22Rv1 (cell line): ENCODE measurements at regions not wholly inside any gene's neighbourhood (a gene's known extent, or its start where the extent isn't known, plus 50 kb on each side); places are given as distances from the start of the nearest gene placed in this dataset.
"Not testable (repeated sequence)": the region's sequence is repeated elsewhere in the genome, so short reads cannot be mapped to it uniquely, and the experiment has no call there.

Experiments used
- H3K27ac ChIP-seq: fragments of 450-650 bp; 2 replicates; pipeline ENCODE4 v1.5.1; 2017
- ZFX ChIP-seq: fragments of 450-650 bp; IDR thresholded peaks from 2 replicates; pipeline ENCODE4 v1.6.1; 2017; ENCODE audit warnings: antibody characterized with exemption, borderline replicate concordance
- TF ChIP-seq, protein P1 (sequence below): fragments of 450-650 bp; IDR thresholded peaks from 2 replicates; pipeline ENCODE4 v1.5.1; 2017; ENCODE audit warnings: mild to moderate bottlenecking

GRCh38 chr17:27206447-27206846 lies 87.5 kb upstream of the WSB1 start:
- no peak for TF ChIP-seq ZFX
- TF ChIP-seq, protein P1, sequence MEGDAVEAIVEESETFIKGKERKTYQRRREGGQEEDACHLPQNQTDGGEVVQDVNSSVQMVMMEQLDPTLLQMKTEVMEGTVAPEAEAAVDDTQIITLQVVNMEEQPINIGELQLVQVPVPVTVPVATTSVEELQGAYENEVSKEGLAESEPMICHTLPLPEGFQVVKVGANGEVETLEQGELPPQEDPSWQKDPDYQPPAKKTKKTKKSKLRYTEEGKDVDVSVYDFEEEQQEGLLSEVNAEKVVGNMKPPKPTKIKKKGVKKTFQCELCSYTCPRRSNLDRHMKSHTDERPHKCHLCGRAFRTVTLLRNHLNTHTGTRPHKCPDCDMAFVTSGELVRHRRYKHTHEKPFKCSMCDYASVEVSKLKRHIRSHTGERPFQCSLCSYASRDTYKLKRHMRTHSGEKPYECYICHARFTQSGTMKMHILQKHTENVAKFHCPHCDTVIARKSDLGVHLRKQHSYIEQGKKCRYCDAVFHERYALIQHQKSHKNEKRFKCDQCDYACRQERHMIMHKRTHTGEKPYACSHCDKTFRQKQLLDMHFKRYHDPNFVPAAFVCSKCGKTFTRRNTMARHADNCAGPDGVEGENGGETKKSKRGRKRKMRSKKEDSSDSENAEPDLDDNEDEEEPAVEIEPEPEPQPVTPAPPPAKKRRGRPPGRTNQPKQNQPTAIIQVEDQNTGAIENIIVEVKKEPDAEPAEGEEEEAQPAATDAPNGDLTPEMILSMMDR: peak; percentile 46
- H3K27ac ChIP-seq: no peak overlapping the region

DNA sequence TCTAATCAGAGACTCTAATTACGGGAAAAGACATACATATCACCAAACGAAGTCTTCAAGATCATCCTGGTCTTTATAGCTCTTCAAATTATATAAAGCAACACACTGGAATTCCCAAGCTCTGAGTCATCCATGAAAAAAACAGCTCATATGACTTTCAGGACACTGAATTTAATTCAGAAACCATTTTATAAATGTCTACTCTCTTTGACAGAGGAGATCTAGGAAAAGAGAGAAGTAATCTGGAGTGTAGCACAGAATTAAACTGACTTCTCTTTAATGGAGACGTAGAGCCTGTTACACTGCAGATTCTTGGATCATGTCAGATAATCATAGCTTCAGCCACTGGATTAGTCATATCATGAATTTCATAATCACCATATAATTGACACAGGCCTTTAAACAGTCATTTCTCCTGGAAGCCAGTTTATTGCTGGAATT lies 86.8 kb upstream of the WSB1 start:
- TF ChIP-seq, protein P1: no peak
- TF ChIP-seq ZFX: no peak
- no peak overlapping the region for H3K27ac ChIP-seq

DNA sequence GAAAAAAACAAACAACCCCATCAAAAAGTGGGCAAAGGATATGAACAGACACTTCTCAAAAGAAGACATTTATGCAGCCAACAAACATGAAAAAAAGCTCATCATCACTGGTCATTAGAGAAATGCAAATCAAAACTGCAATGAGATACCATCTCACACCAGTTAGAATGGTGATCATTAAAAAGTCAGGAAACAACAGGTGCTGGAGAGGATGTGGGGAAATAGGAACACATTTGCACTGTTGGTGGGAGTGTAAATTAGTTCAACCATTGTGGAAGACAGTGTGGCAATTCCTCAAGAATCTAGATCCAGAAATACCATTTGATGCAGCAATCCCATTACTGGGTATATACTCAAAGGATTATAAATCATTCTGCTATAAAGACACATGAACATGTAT lies 85.5 kb upstream of the WSB1 start:
- H3K27ac ChIP-seq: not testable (repeated sequence)

GRCh38 chr17:27209316-27209715 lies 84.6 kb upstream of the WSB1 start:
- no peak overlapping the region for H3K27ac ChIP-seq
- no peak for TF ChIP-seq ZFX
- TF ChIP-seq, protein P1: no peak

GRCh38 chr17:27210809-27211208 lies 83.1 kb upstream of the WSB1 start:
- not testable (repeated sequence) for H3K27ac ChIP-seq

DNA sequence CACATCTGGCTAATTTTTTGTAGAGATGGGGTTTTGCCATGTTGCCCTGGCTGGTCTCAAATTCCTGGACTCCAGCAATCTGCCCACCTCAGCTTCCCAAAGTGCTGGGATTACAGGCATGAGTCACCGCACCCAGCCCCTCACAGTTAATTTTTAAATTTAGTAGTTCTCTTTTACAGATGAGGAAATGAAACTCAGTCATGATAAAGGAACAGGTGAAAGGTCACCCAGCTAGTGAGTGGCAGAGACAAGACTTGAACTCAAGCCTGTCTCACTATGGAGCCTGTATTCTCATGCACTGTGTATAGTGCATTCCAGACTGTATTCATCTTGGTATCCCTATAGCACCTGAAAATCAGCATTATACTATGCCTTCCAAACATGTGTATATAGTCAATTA lies 77.1 kb upstream of the WSB1 start:
- no peak overlapping the region for H3K27ac ChIP-seq
- no peak for TF ChIP-seq ZFX
- TF ChIP-seq, protein P1: no peak

GRCh38 chr17:27217631-27218030 lies 76.3 kb upstream of the WSB1 start:
- H3K27ac ChIP-seq: no peak overlapping the region
- no peak for TF ChIP-seq ZFX
- TF ChIP-seq, protein P1: no peak

- no peak overlapping the region for H3K27ac ChIP-seq
- no peak for TF ChIP-seq ZFX
- TF ChIP-seq, protein P1: no peak
Measured at GRCh38 chr17:27218041-27218440, 75.9 kb upstream of the WSB1 start.
